A673 (cell line): ENCODE measurements at regions not wholly inside any gene's neighbourhood (a gene's known extent, or its start where the extent isn't known, plus 50 kb on each side); places are given as distances from the start of the nearest gene placed in this dataset.

Experiments
- BruUV-seq: library from RNA; stranded (reverse); fragments of 400-500 nt; replicated peaks from 2 replicates; lab custom pipeline; 2021; lab: Mats Ljungman, UMichigan
- CTCF ChIA-PET: fragments of 300-600 bp; sonication (Branson Sonifier 250); formaldehyde crosslinking; loops from one replicate; lab custom pipeline; 2022; ENCODE audit warnings: antibody characterized with exemption; lab: Charles Lee
- POLR2A ChIA-PET: fragments of 300-600 bp; sonication (Branson Sonifier 250); formaldehyde crosslinking; loops from one replicate; lab custom pipeline; 2022; ENCODE audit warnings: antibody characterized with exemption; ENCODE audit not compliant: low non-redundant PET; lab: Charles Lee
- DNase-seq: peaks from one replicate; pipeline ENCODE4 v3.0.0-alpha.2; 2015; ENCODE audit warnings: low spot score
- H3K27ac ChIP-seq: fragments of 200-600 bp; sonication (generic); 2 replicates; pipeline ENCODE4 v1.5.1; 2016; ENCODE audit warnings: mixed run types, low read depth, mild to moderate bottlenecking, mixed read lengths, antibody characterized with exemption, low read length; ENCODE audit not compliant: poor library complexity, severe bottlenecking
- H3K27me3 ChIP-seq: fragments of 200-600 bp; sonication (generic); replicated peaks from 2 replicates; pipeline ENCODE4 v1.6.1; 2017; ENCODE audit warnings: mixed run types, low read depth, mild to moderate bottlenecking, mixed read lengths, antibody characterized with exemption, low read length; ENCODE audit not compliant: insufficient read depth, poor library complexity
- H3K36me3 ChIP-seq: fragments of 200-600 bp; sonication (generic); 2 replicates; pipeline ENCODE4 v1.6.1; 2016; ENCODE audit warnings: mixed run types, mild to moderate bottlenecking, mixed read lengths, antibody characterized with exemption, low read length; ENCODE audit not compliant: insufficient read depth, poor library complexity, severe bottlenecking
- H3K4me1 ChIP-seq: fragments of 200-600 bp; sonication (generic); 2 replicates; pipeline ENCODE4 v1.6.1; 2017; ENCODE audit warnings: mixed run types, mild to moderate bottlenecking, mixed read lengths, antibody characterized with exemption, low read length; ENCODE audit not compliant: insufficient read depth, poor library complexity, severe bottlenecking
- H3K4me3 ChIP-seq: fragments of 200-600 bp; sonication (generic); 2 replicates; pipeline ENCODE4 v1.5.1; 2016; ENCODE audit warnings: low read depth, mixed run types, mild to moderate bottlenecking, mixed read lengths, low read length; ENCODE audit not compliant: poor library complexity, severe bottlenecking
- H3K9me3 ChIP-seq: fragments of 200-600 bp; sonication (generic); 2 replicates; pipeline ENCODE4 v1.6.1; 2016; ENCODE audit warnings: mixed run types, low read depth, mild to moderate bottlenecking, mixed read lengths, antibody characterized with exemption, low read length; ENCODE audit not compliant: poor library complexity, severe bottlenecking
- EZH2 ChIP-seq: fragments of 200-600 bp; sonication (generic); IDR thresholded peaks from 2 replicates; pipeline ENCODE4 v1.6.1; 2017; ENCODE audit warnings: borderline replicate concordance, low read depth, mild to moderate bottlenecking, mixed read lengths, antibody characterized with exemption, low read length; ENCODE audit not compliant: poor library complexity, severe bottlenecking
- intact Hi-C: fragments of 100-400 bp; cut with micrococcal nuclease; formaldehyde crosslinking; loops from one replicate; pipeline ENCODE4 v1.10.0; 2022; ENCODE audit not compliant: unreplicated experiment
- TF ChIP-seq, protein P1 (sequence below): fragments of 300-800, 200-600 bp; sonication (generic); conservative IDR thresholded peaks from 2 replicates; pipeline ENCODE4 v1.5.1; 2017; ENCODE audit warnings: low read depth, mild to moderate bottlenecking, antibody characterized with exemption, low read length, moderate library complexity, mixed read lengths

DNA sequence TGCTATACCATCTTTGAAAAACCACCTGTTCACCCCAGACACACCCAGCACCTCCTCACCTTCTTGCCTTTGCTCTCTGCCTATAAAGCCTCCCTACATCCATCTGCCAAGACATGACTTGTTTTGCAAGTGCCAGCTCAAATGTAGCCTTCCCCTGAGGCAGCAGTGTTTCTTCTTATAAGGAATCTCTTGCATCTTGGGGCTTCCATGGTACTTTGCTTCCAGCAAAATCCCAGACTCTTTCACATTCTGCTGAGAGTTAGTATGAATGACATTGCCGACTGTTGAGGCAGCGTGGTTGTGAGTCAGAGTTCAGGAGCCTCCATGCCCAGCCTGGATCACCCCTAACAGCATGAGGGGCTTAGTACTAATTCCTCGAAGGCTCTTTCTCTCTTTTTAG lies 217.4 kb upstream of the RUNX1 start:
- Histone ChIP-seq H3K27me3 (peaks cover 4% of the 10 kb centered on the region), H3K4me1 (no peaks in the 10 kb centered on the region), H3K9me3 (no peaks in the 10 kb centered on the region), H3K4me3 (no peak overlapping the region), H3K27ac (no peak overlapping the region), H3K36me3 (no peaks in the 10 kb centered on the region)
- POLR2A ChIA-PET = no interaction called here
- intact Hi-C loops = no loop called here
- no peak for DNase-seq
- no TSS peak for BruUV-seq
- TF ChIP-seq EZH2 = no peak
- TF ChIP-seq, protein P1, sequence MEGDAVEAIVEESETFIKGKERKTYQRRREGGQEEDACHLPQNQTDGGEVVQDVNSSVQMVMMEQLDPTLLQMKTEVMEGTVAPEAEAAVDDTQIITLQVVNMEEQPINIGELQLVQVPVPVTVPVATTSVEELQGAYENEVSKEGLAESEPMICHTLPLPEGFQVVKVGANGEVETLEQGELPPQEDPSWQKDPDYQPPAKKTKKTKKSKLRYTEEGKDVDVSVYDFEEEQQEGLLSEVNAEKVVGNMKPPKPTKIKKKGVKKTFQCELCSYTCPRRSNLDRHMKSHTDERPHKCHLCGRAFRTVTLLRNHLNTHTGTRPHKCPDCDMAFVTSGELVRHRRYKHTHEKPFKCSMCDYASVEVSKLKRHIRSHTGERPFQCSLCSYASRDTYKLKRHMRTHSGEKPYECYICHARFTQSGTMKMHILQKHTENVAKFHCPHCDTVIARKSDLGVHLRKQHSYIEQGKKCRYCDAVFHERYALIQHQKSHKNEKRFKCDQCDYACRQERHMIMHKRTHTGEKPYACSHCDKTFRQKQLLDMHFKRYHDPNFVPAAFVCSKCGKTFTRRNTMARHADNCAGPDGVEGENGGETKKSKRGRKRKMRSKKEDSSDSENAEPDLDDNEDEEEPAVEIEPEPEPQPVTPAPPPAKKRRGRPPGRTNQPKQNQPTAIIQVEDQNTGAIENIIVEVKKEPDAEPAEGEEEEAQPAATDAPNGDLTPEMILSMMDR = no peak
- CTCF ChIA-PET = no interaction called here

DNA sequence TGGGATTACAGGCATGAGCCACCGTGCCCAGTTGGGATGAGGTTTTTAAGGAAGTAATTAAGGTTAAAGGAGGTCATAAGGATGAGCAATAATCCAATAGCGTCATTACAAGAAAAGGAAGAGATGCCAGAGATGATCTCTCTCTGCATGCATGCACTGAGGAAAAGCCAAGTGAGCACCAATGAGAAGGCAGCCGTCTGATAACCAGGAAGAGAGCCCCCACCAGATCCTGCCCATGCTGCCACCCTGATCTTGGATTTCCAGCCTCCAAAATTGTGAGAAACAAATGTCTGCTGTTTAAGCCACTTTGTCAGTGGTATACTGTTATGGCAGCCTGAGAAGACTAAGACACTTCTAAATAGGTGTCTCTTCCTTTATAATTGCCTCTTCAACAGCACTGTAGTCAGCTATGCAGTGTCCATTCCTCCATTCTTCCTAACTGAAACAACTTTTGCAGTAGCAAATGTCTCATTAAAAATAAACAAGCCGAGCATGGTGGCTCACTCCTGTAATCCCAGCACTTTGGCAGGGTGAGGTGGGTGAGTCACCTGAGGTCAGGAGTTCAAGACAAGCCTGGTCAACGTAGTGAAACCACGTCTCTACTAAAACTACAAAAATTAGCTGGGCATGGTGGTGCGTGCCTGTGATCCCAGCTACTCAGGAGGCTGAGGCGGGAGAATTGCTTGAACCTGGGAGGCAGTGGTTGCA lies 216.2 kb upstream of the RUNX1 start:
- ChIA-PET POLR2A (interaction anchor here (0.6 kb wide), 1 partner anchor 939 kb away, joined by 3 read pairs; no protein-coding TSS in a partner anchor), CTCF (no interaction called here)
- H3K4me3 ChIP-seq = no peak overlapping the region
- intact Hi-C loops = no loop called here
- TF ChIP-seq EZH2 = no peak
- TF ChIP-seq, protein P1 = no peak
- DNase-seq = no peak
- no TSS peak for BruUV-seq
- no peaks in the 10 kb centered on the region for H3K36me3 ChIP-seq
- H3K4me1 ChIP-seq = no peaks in the 10 kb centered on the region
- peaks cover 8% of the 10 kb centered on the region for H3K27me3 ChIP-seq
- H3K27ac ChIP-seq = no peak overlapping the region
- H3K9me3 ChIP-seq = no peaks in the 10 kb centered on the region

DNA sequence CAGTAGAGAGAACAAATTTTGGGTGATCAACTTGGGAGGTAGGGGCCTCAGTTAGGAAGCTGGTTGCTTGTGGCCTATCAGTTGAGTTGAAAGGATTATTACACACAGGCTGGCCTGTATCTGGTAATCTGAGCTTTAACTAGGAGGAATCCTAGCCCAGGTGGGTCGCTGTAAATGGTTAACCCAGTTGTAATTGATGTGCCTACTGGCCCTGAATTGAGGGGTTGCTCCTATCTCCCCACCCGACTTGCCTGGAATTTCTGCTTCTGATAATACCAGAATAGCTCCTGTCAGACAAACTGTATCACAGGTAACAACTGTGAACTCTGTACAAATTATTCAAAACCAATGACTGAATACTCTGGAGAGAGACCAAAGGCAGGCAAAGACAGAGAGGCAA lies 210.4 kb upstream of the RUNX1 start:
- CTCF ChIA-PET = no interaction called here
- POLR2A ChIA-PET = no interaction called here

More for the DNA sequence above, 210.4 kb upstream of the RUNX1 start:
- Histone ChIP-seq H3K36me3 (no peaks in the 10 kb centered on the region), H3K27ac (no peak overlapping the region), H3K9me3 (no peaks in the 10 kb centered on the region), H3K4me3 (no peak overlapping the region), H3K27me3 (peaks cover 39% of the 10 kb centered on the region), H3K4me1 (no peaks in the 10 kb centered on the region)
- BruUV-seq = no TSS peak
- intact Hi-C loops = no loop called here
- DNase-seq = no peak
- TF ChIP-seq, protein P1 = no peak
- no peak for TF ChIP-seq EZH2
